Tibial artery (tissue), 4 donors: ENCODE measurements at regions not wholly inside any gene's neighbourhood (a gene's known extent, or its start where the extent isn't known, plus 50 kb on each side); places are given as distances from the start of the nearest gene placed in this dataset.

Experiments
- DNase-seq, 2 donors: peaks; one replicate each; pipeline ENCODE4 v3.0.0-alpha.2; 2019
- H3K27ac ChIP-seq, 2 donors: fragments of 200-600 bp; sonication (generic) in 1 of 2; 1 replicate in 1 of 2; 2 replicates in 1 of 2; pipeline ENCODE4 v1.5.1; 2018 to 2019; ENCODE audit warnings: mild to moderate bottlenecking in 1 of 2
- H3K27me3 ChIP-seq, 2 donors: fragments of 200-600 bp; sonication (generic) in 1 of 2; one replicate each; pipeline versions ENCODE4 v1.5.1 to v1.6.0; 2016 to 2019
- H3K36me3 ChIP-seq, 3 donors: fragments of 200-600 bp; sonication (generic) in 2 of 3; one replicate each; pipeline ENCODE4 v1.5.1; 2016 to 2019; ENCODE audit warnings: mild to moderate bottlenecking in 2 of 3
- H3K4me1 ChIP-seq, 4 donors: fragments of 200-600 bp; sonication (generic) in 2 of 4; 1 replicate in 3 of 4; 2 replicates in 1 of 4; pipeline ENCODE4 v1.5.1; 2016 to 2019
- H3K4me3 ChIP-seq, 2 donors: fragments of 200-600 bp; sonication (generic) in 1 of 2; 1 replicate in 1 of 2; 2 replicates in 1 of 2; pipeline ENCODE4 v1.5.1; 2018 to 2019; ENCODE audit warnings: mild to moderate bottlenecking in 2 of 2
- H3K9me3 ChIP-seq, 3 donors: fragments of 200-600 bp; sonication (generic) in 1 of 3; one replicate each; pipeline ENCODE4 v1.5.1; 2016 to 2019
- intact Hi-C: fragments of 100-400 bp; cut with DNase I; formaldehyde crosslinking; loops from one replicate; pipeline ENCODE4 v1.15.0; 2023; ENCODE audit warnings: low total_unique reads
- TF ChIP-seq, protein P1 (sequence below), 2 experiments: fragments of 200-600 bp in 1 of 2; fragments of 450-650 bp in 1 of 2; IDR thresholded peaks; one replicate each; pipeline ENCODE4 v1.5.1; 2017 to 2019; ENCODE audit warnings: antibody characterized with exemption in 2 of 2, mild to moderate bottlenecking in 1 of 2, moderate library complexity in 1 of 2

DNA sequence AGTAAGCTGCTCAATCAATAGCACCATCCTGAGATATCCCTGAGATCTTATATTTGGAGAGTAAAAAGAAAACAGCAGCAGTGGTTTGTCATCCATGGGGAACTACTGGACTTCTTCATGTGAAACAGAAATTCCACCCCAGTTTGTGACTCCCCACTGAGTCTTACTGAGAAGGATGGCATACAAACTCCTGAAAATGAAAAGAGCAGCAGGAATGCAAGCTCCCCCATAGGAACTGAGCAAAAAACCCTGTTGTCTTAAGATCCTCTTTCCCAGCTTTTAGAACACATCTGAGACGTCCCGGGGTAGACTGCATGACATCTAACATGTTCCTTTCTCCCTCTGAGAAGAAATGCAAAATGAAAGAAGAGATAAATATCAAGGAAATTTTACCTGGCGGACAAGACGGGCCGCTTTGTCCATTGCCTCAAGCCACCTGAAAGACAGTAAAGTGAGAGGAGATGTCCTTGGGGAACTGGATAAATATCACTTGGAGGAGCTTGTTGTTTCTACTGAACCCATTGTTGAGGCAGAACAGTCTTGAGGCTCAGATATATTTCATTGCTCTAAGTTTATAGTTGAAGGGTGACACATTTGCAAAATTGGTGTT, 117.1 kb downstream of the NUDT12 start:
- H3K27me3 ChIP-seq: no peaks in the 10 kb centered on the region
- TF ChIP-seq, protein P1, sequence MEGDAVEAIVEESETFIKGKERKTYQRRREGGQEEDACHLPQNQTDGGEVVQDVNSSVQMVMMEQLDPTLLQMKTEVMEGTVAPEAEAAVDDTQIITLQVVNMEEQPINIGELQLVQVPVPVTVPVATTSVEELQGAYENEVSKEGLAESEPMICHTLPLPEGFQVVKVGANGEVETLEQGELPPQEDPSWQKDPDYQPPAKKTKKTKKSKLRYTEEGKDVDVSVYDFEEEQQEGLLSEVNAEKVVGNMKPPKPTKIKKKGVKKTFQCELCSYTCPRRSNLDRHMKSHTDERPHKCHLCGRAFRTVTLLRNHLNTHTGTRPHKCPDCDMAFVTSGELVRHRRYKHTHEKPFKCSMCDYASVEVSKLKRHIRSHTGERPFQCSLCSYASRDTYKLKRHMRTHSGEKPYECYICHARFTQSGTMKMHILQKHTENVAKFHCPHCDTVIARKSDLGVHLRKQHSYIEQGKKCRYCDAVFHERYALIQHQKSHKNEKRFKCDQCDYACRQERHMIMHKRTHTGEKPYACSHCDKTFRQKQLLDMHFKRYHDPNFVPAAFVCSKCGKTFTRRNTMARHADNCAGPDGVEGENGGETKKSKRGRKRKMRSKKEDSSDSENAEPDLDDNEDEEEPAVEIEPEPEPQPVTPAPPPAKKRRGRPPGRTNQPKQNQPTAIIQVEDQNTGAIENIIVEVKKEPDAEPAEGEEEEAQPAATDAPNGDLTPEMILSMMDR (IDR thresholded peaks at IDR 0.05): no peak
- H3K27ac ChIP-seq: no peak overlapping the region
- DNase-seq: no peak
- H3K4me1 ChIP-seq: no peaks in the 10 kb centered on the region
- intact Hi-C loops: no loop called here
- H3K36me3 ChIP-seq: no peaks in the 10 kb centered on the region
- no peak overlapping the region for H3K4me3 ChIP-seq
- H3K9me3 ChIP-seq: no peaks in the 10 kb centered on the region

DNA sequence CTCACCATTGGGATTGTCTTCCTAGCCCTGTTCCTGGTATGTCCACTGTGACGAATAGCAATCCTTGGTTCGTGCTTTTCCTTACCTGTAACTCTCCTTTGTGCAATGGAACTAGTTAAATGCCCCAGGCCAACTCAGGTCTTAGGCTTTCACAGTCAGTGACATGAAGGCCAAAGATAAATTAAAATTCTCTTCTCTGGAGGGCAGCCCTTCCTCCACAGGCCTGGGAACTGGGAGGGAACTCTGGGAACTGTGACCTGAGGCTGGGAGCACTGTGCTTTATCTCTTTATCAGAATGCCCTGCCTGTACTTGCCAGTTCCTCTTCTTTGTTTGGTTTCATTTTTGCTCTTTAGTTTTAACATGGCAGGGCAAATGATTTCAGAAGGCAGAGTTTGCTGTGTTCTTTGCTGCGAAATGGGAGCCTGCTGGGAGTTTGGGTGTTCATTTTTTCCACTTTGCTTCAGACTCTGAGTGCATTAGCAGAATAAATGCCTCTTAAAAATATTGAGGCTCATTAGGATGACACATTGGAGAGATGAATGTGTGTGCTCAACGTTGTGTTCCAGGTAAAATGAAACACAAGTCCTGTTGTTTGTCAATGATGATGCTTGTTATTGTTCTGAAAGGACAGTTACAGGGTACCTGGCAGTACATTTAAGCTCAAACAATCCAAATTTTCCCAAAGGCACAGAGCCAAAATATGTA, 118.1 kb downstream of the NUDT12 start:
- Histone ChIP-seq H3K27me3 (no peaks in the 10 kb centered on the region), H3K27ac (no peak overlapping the region), H3K4me1 (no peaks in the 10 kb centered on the region), H3K9me3 (peaks cover 2 to 4% (median 2%) of the 10 kb centered on the region in 3 donors), H3K36me3 (no peaks in the 10 kb centered on the region), H3K4me3 (no peak overlapping the region)
- TF ChIP-seq, protein P1 (IDR thresholded peaks at IDR 0.05): no peak
- DNase-seq: no peak
- intact Hi-C loops: no loop called here

DNA sequence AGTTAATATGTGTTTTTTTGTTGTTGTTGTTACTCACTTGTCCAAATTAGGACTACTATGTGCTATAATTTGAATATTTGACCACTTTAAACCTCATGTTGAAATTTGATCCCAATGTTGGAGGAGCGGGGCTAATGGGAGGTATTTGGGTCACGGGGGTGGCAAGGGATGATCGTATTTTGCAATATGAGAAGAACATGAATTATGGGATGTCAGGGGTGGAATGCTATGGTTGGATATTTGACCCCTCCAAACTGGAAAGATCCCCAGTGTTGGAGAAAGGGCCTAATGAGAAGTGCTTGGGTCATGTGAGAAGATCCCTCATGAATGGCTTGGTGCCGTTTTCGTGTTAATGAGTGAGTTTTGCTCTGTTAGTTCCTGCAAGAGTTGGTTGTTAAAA, 119.8 kb downstream of the NUDT12 start:
- Histone ChIP-seq H3K36me3 (no peaks in the 10 kb centered on the region), H3K4me1 (no peaks in the 10 kb centered on the region), H3K4me3 (no peak overlapping the region), H3K27me3 (no peaks in the 10 kb centered on the region), H3K9me3 (peaks cover 2 to 5% (median 4%) of the 10 kb centered on the region in 3 donors), H3K27ac (no peak overlapping the region)
- intact Hi-C loops: no loop called here
- TF ChIP-seq, protein P1 (IDR thresholded peaks at IDR 0.05): no peak
- no peak for DNase-seq

DNA sequence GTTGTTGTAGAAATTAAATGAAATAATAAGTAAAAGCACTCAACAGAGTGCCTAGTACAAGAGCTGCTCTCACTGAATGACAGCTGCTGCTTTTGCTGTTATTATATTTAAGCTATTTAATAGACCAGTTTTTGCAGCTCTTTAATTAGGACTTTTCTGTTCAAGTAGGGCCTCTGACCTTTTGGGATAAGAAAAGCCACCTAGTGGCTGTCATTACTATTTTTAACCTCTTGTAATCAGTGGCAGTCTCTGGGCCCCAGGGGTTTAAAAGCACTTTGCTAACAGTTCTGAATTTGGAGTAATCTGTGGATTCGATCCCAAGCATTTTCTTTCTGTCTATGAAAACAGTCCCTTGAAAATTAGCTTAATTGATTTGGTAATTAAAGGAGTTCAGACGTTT, 121.1 kb downstream of the NUDT12 start:
- Histone ChIP-seq H3K9me3 (peaks cover 2 to 5% (median 4%) of the 10 kb centered on the region in 3 donors), H3K36me3 (no peaks in the 10 kb centered on the region), H3K4me1 (no peaks in the 10 kb centered on the region), H3K27ac (no peak overlapping the region), H3K27me3 (no peaks in the 10 kb centered on the region), H3K4me3 (no peak overlapping the region)
- TF ChIP-seq, protein P1 (IDR thresholded peaks at IDR 0.05): no peak
- DNase-seq: no peak
- intact Hi-C loops: no loop called here

DNA sequence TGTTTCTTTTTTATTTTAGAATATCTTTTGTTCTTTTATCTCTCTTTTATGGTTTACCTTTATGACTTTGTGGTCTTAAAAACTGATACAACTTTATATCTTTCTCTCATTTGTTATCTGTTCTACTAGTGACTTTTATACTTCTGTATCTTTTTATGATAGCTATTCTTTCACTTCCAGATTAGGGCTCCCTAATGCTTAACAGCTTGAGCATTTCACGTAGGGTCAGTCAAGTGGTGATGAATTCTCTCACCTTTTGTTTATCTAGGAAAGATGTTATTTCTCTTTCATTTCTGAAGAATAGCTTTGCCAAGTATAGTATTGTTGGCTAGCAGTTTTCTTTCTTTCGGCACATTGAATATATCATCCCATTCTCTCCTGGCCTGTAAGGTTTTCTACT, 123.6 kb downstream of the NUDT12 start:
- Histone ChIP-seq H3K9me3 (peaks cover 2 to 5% (median 4%) of the 10 kb centered on the region in 3 donors), H3K36me3 (no peaks in the 10 kb centered on the region), H3K27ac (no peak overlapping the region), H3K4me3 (no peak overlapping the region), H3K4me1 (no peaks in the 10 kb centered on the region), H3K27me3 (no peaks in the 10 kb centered on the region)
- no peak for DNase-seq
- TF ChIP-seq, protein P1 (IDR thresholded peaks at IDR 0.05): no peak
- intact Hi-C loops: no loop called here
